BE2C (cell line): ENCODE measurements at regions not wholly inside any gene's neighbourhood (a gene's known extent, or its start where the extent isn't known, plus 50 kb on each side); places are given as distances from the start of the nearest gene placed in this dataset.

Experiments
- DNase-seq: peaks from one replicate; pipeline ENCODE4 v3.0.0-alpha.2; 2020
- H3K27me3 ChIP-seq: fragments of 250-450 bp; sonication (Bioruptor Pico); 2 replicates; pipeline ENCODE4 v1.5.1; 2020; ENCODE audit warnings: mild to moderate bottlenecking
- H3K36me3 ChIP-seq: fragments of 250-450 bp; sonication (Bioruptor Pico); 2 replicates; pipeline ENCODE4 v1.5.1; 2020; ENCODE audit warnings: mild to moderate bottlenecking
- H3K4me1 ChIP-seq: fragments of 250-450 bp; sonication (Bioruptor Pico); 2 replicates; pipeline ENCODE4 v1.5.1; 2020
- H3K4me3 ChIP-seq: 2 replicates; pipeline ENCODE4 v1.5.1; 2011; ENCODE audit warnings: low read depth, low read length
- H3K9me3 ChIP-seq: fragments of 250-450 bp; sonication (Bioruptor Pico); 2 replicates; pipeline ENCODE4 v1.5.1; 2020
- TF ChIP-seq, protein P1 (sequence below): IDR thresholded peaks from 2 replicates; pipeline ENCODE4 v1.5.1; 2012; ENCODE audit warnings: mild to moderate bottlenecking, low read depth, low read length

DNA sequence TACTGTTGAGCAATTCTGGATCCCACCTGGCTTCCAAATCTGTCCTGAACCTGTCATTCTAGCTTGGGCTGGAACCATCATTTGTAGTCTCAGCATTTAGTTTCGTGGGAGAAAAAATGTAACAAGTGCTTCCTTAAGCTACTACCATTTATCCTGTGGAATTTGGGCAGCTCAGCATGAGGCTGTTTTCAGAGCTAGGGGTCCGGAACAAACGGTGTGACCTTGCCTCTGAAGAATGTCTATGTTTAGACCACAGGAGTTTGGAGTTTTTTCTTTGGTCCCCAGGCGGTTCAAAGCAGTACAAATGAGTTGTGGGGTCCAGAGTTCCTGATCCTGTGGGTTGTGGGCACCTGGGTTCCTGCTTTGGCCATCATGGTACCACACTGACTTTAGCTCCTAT, 59.1 kb upstream of the TMEM178A start:
- TF ChIP-seq, protein P1, sequence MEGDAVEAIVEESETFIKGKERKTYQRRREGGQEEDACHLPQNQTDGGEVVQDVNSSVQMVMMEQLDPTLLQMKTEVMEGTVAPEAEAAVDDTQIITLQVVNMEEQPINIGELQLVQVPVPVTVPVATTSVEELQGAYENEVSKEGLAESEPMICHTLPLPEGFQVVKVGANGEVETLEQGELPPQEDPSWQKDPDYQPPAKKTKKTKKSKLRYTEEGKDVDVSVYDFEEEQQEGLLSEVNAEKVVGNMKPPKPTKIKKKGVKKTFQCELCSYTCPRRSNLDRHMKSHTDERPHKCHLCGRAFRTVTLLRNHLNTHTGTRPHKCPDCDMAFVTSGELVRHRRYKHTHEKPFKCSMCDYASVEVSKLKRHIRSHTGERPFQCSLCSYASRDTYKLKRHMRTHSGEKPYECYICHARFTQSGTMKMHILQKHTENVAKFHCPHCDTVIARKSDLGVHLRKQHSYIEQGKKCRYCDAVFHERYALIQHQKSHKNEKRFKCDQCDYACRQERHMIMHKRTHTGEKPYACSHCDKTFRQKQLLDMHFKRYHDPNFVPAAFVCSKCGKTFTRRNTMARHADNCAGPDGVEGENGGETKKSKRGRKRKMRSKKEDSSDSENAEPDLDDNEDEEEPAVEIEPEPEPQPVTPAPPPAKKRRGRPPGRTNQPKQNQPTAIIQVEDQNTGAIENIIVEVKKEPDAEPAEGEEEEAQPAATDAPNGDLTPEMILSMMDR = no peak
- Histone ChIP-seq H3K27me3 (no peaks in the 10 kb centered on the region), H3K4me1 (no peaks in the 10 kb centered on the region), H3K4me3 (no peak overlapping the region), H3K36me3 (no peaks in the 10 kb centered on the region), H3K9me3 (no peaks in the 10 kb centered on the region)
- DNase-seq = no peak

DNA sequence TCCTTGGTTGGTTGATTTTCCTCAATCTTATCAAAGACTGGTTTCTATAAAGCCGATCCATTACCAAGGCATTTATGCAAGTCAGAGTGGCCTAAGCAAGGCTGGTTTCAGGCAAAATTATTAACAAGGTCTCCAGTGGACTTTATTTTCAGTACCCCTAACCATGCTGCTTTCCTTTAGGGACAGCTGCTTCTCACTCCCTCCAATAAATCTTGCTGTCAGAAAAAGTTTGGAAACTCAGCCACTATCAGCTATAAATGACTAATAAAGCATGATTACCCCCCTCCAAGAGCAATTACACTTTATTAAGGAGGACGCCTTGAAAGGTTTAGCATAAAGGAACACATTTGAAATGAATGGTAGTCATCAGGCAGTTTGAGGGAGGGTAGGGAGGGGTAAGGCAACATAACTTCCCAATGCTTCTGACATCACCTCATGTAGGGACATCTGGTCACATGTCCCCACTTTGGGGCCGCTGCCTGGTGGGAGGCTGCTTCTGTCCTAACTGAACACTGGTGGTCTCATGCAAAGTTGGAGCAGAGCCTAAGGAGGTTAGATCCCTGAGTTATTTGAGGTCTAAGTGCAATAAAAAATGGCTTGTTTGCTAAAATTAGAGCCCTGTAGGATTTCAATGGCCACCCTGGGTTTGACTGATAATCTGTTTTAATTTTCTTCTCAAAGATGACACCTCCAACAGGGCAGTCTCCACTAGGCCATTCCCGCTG, 58.0 kb upstream of the TMEM178A start:
- H3K4me3 ChIP-seq = no peak overlapping the region
- H3K36me3 ChIP-seq = no peaks in the 10 kb centered on the region
- TF ChIP-seq, protein P1 = no peak
- no peak for DNase-seq
- H3K4me1 ChIP-seq = no peaks in the 10 kb centered on the region
- H3K27me3 ChIP-seq = no peaks in the 10 kb centered on the region
- no peaks in the 10 kb centered on the region for H3K9me3 ChIP-seq

GRCh38 chr2:39608263-39608575, 57.5 kb upstream of the TMEM178A start:
- TF ChIP-seq, protein P1 = no peak
- no peaks in the 10 kb centered on the region for H3K27me3 ChIP-seq
- no peaks in the 10 kb centered on the region for H3K4me1 ChIP-seq
- H3K36me3 ChIP-seq = no peaks in the 10 kb centered on the region
- DNase-seq = no peak
- H3K9me3 ChIP-seq = no peaks in the 10 kb centered on the region
- H3K4me3 ChIP-seq = no peak overlapping the region

DNA sequence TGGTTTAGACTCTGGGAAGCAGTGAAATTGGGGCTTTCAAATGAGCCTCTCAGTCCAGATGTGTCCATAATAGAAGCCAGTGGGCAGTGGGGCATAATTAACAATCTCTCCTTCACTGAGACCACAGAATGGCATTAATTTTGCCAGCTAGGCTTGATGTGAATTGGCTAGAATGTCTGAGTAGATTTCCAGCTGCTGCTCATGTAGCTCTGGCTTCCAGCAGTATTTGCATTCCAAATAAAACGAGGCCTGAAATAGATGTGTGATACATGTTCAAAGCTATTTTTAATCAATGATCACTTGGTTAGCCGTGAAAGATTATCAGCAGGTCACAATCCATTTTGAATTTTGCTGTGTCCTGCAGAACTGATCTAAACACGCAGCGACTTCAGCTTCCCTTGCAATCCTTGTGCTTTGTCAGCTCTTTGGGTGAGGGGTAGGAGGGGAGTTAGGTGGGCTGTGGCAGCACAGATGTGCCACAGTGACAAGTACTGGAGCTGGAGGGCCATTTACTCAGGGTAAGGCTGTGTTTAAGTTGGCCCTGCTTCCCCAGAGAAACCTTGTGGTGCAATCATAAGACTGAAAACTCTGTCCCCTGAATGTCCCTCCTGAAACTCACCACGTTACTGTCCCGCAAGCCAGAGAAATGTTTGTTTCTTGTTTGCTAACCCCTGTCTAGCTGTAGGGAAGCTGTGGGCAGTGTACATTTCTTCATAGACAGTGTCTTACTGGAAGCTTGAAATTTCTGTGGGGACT, 56.9 kb upstream of the TMEM178A start:
- TF ChIP-seq, protein P1 = no peak
- H3K27me3 ChIP-seq = no peaks in the 10 kb centered on the region
- H3K9me3 ChIP-seq = no peaks in the 10 kb centered on the region
- no peak for DNase-seq
- no peaks in the 10 kb centered on the region for H3K36me3 ChIP-seq
- no peak overlapping the region for H3K4me3 ChIP-seq
- no peaks in the 10 kb centered on the region for H3K4me1 ChIP-seq

GRCh38 chr2:39609917-39610316, 55.8 kb upstream of the TMEM178A start:
- Histone ChIP-seq H3K36me3 (no peaks in the 10 kb centered on the region), H3K4me1 (no peaks in the 10 kb centered on the region), H3K4me3 (no peak overlapping the region), H3K27me3 (no peaks in the 10 kb centered on the region), H3K9me3 (no peaks in the 10 kb centered on the region)
- DNase-seq = no peak
- TF ChIP-seq, protein P1 = no peak

GRCh38 chr2:39615675-39616074, 50.0 kb upstream of the TMEM178A start:
- no peak for DNase-seq
- no peaks in the 10 kb centered on the region for H3K36me3 ChIP-seq
- no peak overlapping the region for H3K4me3 ChIP-seq
- H3K4me1 ChIP-seq = 0 out of 2 replicates have a peak, but pooled peaks cover 4% of the 10 kb centered on the region
- TF ChIP-seq, protein P1 = no peak
- H3K27me3 ChIP-seq = no peaks in the 10 kb centered on the region
- no peaks in the 10 kb centered on the region for H3K9me3 ChIP-seq
